ENCODE measurements at regions not wholly inside any gene's neighbourhood (a gene's known extent, or its start where the extent isn't known, plus 50 kb on each side); places are given as distances from the start of the nearest gene placed in this dataset.

- DNase-seq, result no peak
These were observed 412.4 kb downstream of the CTTN start for GRCh38 chr11:70810681-70811080.

GRCh38 chr11:70811483-70811882, 413.2 kb downstream of the CTTN start:
- DNase-seq, result no peak

- no peak for DNase-seq
These were observed 413.6 kb downstream of the CTTN start for GRCh38 chr11:70811915-70812314.

- no peak for DNase-seq
These were observed 414.1 kb downstream of the CTTN start for GRCh38 chr11:70812472-70812871.

GRCh38 chr11:70813651-70814050, 415.3 kb downstream of the CTTN start:
- no peak for DNase-seq

GRCh38 chr11:70815485-70815832, 417.1 kb downstream of the CTTN start:
- no peak for DNase-seq

- DNase-seq, result no peak
These were observed 417.9 kb downstream of the CTTN start for GRCh38 chr11:70816156-70816678.

GRCh38 chr11:70818351-70818750, 420.0 kb downstream of the CTTN start:
- DNase-seq, result peak; percentile 39

GRCh38 chr11:70819022-70819421, 420.7 kb downstream of the CTTN start:
- DNase-seq, result no peak

GRCh38 chr11:70820311-70820710, 422.0 kb downstream of the CTTN start:
- DNase-seq, result no peak

- no peak for DNase-seq
These were observed 422.4 kb downstream of the CTTN start for GRCh38 chr11:70820712-70821111.

- no peak for DNase-seq
These were observed 425.4 kb downstream of the CTTN start for GRCh38 chr11:70823771-70824170.

GRCh38 chr11:70824605-70825245, 426.4 kb downstream of the CTTN start:
- DNase-seq, result peak; percentile 34

GRCh38 chr11:70825893-70826540, 426.4 kb downstream of the SHANK2 start:
- no peak for DNase-seq

- DNase-seq, result no peak
These were observed 425.6 kb downstream of the SHANK2 start for GRCh38 chr11:70826541-70827335.

GRCh38 chr11:70828593-70829082, 423.7 kb downstream of the SHANK2 start:
- DNase-seq, result no peak

GRCh38 chr11:70829134-70829885, 423.1 kb downstream of the SHANK2 start:
- no peak for DNase-seq

- DNase-seq, result peak; percentile 29
These were observed 422.5 kb downstream of the SHANK2 start for GRCh38 chr11:70829886-70830272.

- DNase-seq, result no peak
These were observed 419.4 kb downstream of the SHANK2 start for GRCh38 chr11:70833011-70833410.

- DNase-seq, result no peak
These were observed 418.8 kb downstream of the SHANK2 start for GRCh38 chr11:70833554-70833953.

GRCh38 chr11:70834277-70834940, 418.0 kb downstream of the SHANK2 start:
- no peak for DNase-seq

- no peak for DNase-seq
These were observed 417.3 kb downstream of the SHANK2 start for GRCh38 chr11:70834984-70835560.
